ENCODE measurements at regions not wholly inside any gene's neighbourhood (a gene's known extent, or its start where the extent isn't known, plus 50 kb on each side); places are given as distances from the start of the nearest gene placed in this dataset.
"Not testable (repeated sequence)": the region's sequence is repeated elsewhere in the genome, so short reads cannot be mapped to it uniquely, and the experiment has no call there.

GRCh38 chr16:65697521-65697920 is 575.7 kb upstream of the CDH11 start:
- Histone ChIP-seq H3K4me3 (no peak overlapping the region), H3K36me3 (no peaks in the 10 kb centered on the region), H3K27ac (replicated peaks in 1 of 4) (no peak overlapping the region), H3K4me1 (no peaks in the 10 kb centered on the region), H3K9me3 (no peaks in the 10 kb centered on the region), H3K27me3 (no peaks in the 10 kb centered on the region)
- WGBS: 86% methylated on average over 5 of the region's 5 CpGs
- DNase-seq (ENCODE audit: extremely low spot score): no peak
- intact Hi-C loops (cut with DNase I): no loop called here
- TF ChIP-seq EP300 (IDR thresholded peaks at IDR 0.05) (no peak), POLR2A (IDR thresholded peaks at IDR 0.05; ENCODE audit: low read depth) (no peak), POLR2AphosphoS5 (IDR thresholded peaks at IDR 0.05) (no peak), CTCF (IDR thresholded peaks at IDR 0.05) (no peak)

GRCh38 chr16:65697065-65697464 is 575.2 kb upstream of the CDH11 start:
- 83% methylated on average over 1 of the region's 1 CpG for WGBS
- Histone ChIP-seq H3K27ac (replicated peaks in 1 of 4) (no peak overlapping the region), H3K4me1 (no peaks in the 10 kb centered on the region), H3K9me3 (no peaks in the 10 kb centered on the region), H3K27me3 (no peaks in the 10 kb centered on the region), H3K4me3 (no peak overlapping the region), H3K36me3 (no peaks in the 10 kb centered on the region)
- DNase-seq (ENCODE audit: extremely low spot score): no peak
- TF ChIP-seq EP300 (IDR thresholded peaks at IDR 0.05) (no peak), CTCF (IDR thresholded peaks at IDR 0.05) (no peak)
- intact Hi-C loops (cut with DNase I): no loop called here

GRCh38 chr16:65691846-65692245 is 570.0 kb upstream of the CDH11 start:
- H3K4me3 ChIP-seq; H3K36me3 ChIP-seq; H3K9me3 ChIP-seq; DNase-seq (ENCODE audit: extremely low spot score); intact Hi-C loops (cut with DNase I); H3K27ac ChIP-seq (replicated peaks in 1 of 4); H3K4me1 ChIP-seq; H3K27me3 ChIP-seq: not testable (repeated sequence)
- WGBS: 93% methylated on average over 4 of the region's 4 CpGs

GRCh38 chr16:65689726-65690125 is 567.9 kb upstream of the CDH11 start:
- intact Hi-C loops (cut with DNase I): no loop called here
- H3K36me3 ChIP-seq: no peaks in the 10 kb centered on the region
- 95% methylated on average over 8 of the region's 8 CpGs for WGBS

GRCh38 chr16:65688301-65688700 is 566.4 kb upstream of the CDH11 start:
- H3K9me3 ChIP-seq: peaks cover 0 to 13% (median 0%) of the 10 kb centered on the region in 4 donors
- 100% methylated on average over 1 of the region's 1 CpG for WGBS
- DNase-seq (ENCODE audit: extremely low spot score): no peak
- H3K4me1 ChIP-seq: no peaks in the 10 kb centered on the region
- H3K36me3 ChIP-seq: no peaks in the 10 kb centered on the region
- no peaks in the 10 kb centered on the region for H3K27me3 ChIP-seq
- no peak overlapping the region for H3K27ac ChIP-seq (replicated peaks in 1 of 4)
- TF ChIP-seq POLR2A (IDR thresholded peaks at IDR 0.05; ENCODE audit: low read depth) (no peak), CTCF (IDR thresholded peaks at IDR 0.05) (no peak), POLR2AphosphoS5 (IDR thresholded peaks at IDR 0.05) (no peak), EP300 (IDR thresholded peaks at IDR 0.05) (no peak)
- no peak overlapping the region for H3K4me3 ChIP-seq
- intact Hi-C loops (cut with DNase I): no loop called here

More at GRCh38 chr16:65689726-65690125, 567.9 kb upstream of the CDH11 start:
- Histone ChIP-seq H3K4me1 (no peaks in the 10 kb centered on the region), H3K4me3 (no peak overlapping the region), H3K27ac (replicated peaks in 1 of 4) (no peak overlapping the region), H3K27me3 (no peaks in the 10 kb centered on the region), H3K9me3 (no peaks in the 10 kb centered on the region)
- no peak for DNase-seq (ENCODE audit: extremely low spot score)
- TF ChIP-seq CTCF (IDR thresholded peaks at IDR 0.05) (no peak), POLR2A (IDR thresholded peaks at IDR 0.05; ENCODE audit: low read depth) (no peak), EP300 (IDR thresholded peaks at IDR 0.05) (no peak), POLR2AphosphoS5 (IDR thresholded peaks at IDR 0.05) (no peak)
